Loucy (cell line): ENCODE measurements at regions not wholly inside any gene's neighbourhood (a gene's known extent, or its start where the extent isn't known, plus 50 kb on each side); places are given as distances from the start of the nearest gene placed in this dataset.

ENCODE experiments used
- CTCF ChIP-seq: fragments of 200-600 bp; sonication (generic); conservative IDR thresholded peaks from 2 replicates; pipeline ENCODE4 v1.5.1; 2014; ENCODE audit warnings: mild to moderate bottlenecking, antibody characterized with exemption, low read length
- EZH2phosphoT487 ChIP-seq: fragments of 200-600 bp; IDR thresholded peaks from 2 replicates; pipeline ENCODE4 v1.6.1; 2018; ENCODE audit warnings: antibody characterized with exemption, mild to moderate bottlenecking, moderate library complexity, borderline replicate concordance

GRCh38 chr20:60641879-60642447 lies 610.1 kb upstream of the CDH4 start:
- TF ChIP-seq CTCF = no peak
- no peak for TF ChIP-seq EZH2phosphoT487
